ENCODE measurements at regions not wholly inside any gene's neighbourhood (a gene's known extent, or its start where the extent isn't known, plus 50 kb on each side); places are given as distances from the start of the nearest gene placed in this dataset.

DNA sequence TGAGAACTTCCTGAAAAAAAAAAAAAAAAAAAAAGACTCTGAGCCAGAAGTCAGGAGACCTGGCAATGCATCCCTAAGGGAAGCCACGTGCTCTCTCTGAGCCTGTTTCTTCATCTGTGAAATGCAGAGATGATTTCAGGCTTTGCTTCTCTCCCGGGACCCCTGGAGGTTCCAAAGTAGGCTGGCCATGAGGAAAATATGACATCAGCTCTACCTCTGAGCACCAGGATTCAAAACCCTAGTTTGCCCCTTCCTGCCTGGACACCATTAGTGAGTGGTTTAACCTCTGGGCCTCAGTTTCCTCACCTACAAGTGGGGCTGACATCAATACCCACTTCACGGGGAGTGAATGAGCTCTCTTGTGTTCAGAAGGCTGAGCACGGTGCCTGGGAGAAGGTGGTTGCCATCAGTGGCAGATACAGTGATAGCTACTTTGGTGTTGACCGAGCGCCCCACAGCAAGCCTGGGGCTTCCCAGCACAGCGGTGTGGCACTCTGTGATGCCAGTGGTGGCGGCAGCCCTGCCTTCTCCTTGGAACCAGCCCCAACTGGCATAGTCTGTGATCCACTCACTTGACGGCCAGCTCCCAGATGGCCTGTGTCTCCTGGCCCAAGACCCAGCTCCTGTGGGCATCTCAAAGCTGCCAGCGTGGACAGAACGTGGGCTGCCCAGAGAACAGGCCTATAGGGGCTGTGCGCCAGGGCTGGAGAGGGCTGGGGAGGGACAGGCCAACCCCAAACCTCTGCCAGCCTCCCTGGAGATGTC lies 153.1 kb upstream of the UNC5B start:
- no peak overlapping the region for H2AFZ ChIP-seq (replicated peaks)
- Mint-ChIP-seq H3K27ac (no peak overlapping the region), H3K4me1 (peaks cover 32% of the 10 kb centered on the region), H3K4me3 (no peak overlapping the region), H3K27me3 (ENCODE audit: insufficient read depth, low read depth) (peaks cover 2% of the 10 kb centered on the region), H3K9me3 (no peaks in the 10 kb centered on the region), H3K36me3 (no peaks in the 10 kb centered on the region)
- peaks cover 19% of the 10 kb centered on the region for H3F3A ChIP-seq (ENCODE audit: low read depth)
- no peaks in the 10 kb centered on the region for H3K27me3 ChIP-seq
- no peaks in the 10 kb centered on the region for H3K9me3 ChIP-seq (ENCODE audit: low read depth)
- DNase-seq (ENCODE audit: low spot score) = no peak
- TF ChIP-seq EZH2phosphoT487 (IDR thresholded peaks at IDR 0.05) (no peak), EZH2 (IDR thresholded peaks at IDR 0.05) (no peak)
- TF ChIP-seq, protein P1, sequence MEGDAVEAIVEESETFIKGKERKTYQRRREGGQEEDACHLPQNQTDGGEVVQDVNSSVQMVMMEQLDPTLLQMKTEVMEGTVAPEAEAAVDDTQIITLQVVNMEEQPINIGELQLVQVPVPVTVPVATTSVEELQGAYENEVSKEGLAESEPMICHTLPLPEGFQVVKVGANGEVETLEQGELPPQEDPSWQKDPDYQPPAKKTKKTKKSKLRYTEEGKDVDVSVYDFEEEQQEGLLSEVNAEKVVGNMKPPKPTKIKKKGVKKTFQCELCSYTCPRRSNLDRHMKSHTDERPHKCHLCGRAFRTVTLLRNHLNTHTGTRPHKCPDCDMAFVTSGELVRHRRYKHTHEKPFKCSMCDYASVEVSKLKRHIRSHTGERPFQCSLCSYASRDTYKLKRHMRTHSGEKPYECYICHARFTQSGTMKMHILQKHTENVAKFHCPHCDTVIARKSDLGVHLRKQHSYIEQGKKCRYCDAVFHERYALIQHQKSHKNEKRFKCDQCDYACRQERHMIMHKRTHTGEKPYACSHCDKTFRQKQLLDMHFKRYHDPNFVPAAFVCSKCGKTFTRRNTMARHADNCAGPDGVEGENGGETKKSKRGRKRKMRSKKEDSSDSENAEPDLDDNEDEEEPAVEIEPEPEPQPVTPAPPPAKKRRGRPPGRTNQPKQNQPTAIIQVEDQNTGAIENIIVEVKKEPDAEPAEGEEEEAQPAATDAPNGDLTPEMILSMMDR (IDR thresholded peaks at IDR 0.05) = no peak
- H3K79me2 ChIP-seq (ENCODE audit: low read depth) = no peaks in the 10 kb centered on the region
- no peak overlapping the region for H3K4me3 ChIP-seq
- no peak overlapping the region for H3K4me2 ChIP-seq
- H4K20me1 ChIP-seq (ENCODE audit: low read depth) = no peaks in the 10 kb centered on the region
- no peak overlapping the region for H3K27ac ChIP-seq
- no peak overlapping the region for H3K9ac ChIP-seq
- peaks cover 42% of the 10 kb centered on the region for H3K4me1 ChIP-seq
- no peaks in the 10 kb centered on the region for H3K36me3 ChIP-seq

DNA sequence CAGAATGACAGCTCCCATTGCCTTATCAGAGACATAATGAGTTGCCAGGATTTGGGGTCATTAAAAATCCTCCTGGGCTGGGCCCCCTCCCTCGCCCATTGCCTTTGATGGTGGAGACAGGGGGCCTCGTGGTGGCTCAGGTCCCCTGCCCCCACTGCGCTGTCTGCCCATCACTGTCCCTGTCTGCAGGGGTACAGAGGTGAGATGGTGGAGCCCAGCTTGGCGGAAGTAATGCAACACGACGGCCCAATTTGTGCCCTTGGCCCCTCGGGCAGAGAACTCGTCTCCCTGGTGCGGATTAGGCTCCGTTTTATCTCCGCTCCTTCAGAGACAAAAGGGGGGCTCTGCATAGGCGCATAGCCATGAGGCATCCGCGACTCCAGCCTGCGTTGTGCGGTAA lies 152.4 kb upstream of the UNC5B start:
- Mint-ChIP-seq H3K36me3 (no peaks in the 10 kb centered on the region), H3K4me1 (peaks cover 38% of the 10 kb centered on the region), H3K27ac (peak overlapping the region; percentile 19), H3K9me3 (no peaks in the 10 kb centered on the region), H3K27me3 (ENCODE audit: insufficient read depth, low read depth) (peaks cover 2% of the 10 kb centered on the region), H3K4me3 (no peak overlapping the region)
- no peak for DNase-seq (ENCODE audit: low spot score)
- H3K27me3 ChIP-seq = no peaks in the 10 kb centered on the region
- H2AFZ ChIP-seq (replicated peaks) = no peak overlapping the region
- no peak overlapping the region for H3K4me3 ChIP-seq
- no peak overlapping the region for H3K9ac ChIP-seq
- H3K36me3 ChIP-seq = no peaks in the 10 kb centered on the region
- H3K79me2 ChIP-seq (ENCODE audit: low read depth) = no peaks in the 10 kb centered on the region
- peaks cover 42% of the 10 kb centered on the region for H3K4me1 ChIP-seq
- no peaks in the 10 kb centered on the region for H4K20me1 ChIP-seq (ENCODE audit: low read depth)
- H3F3A ChIP-seq (ENCODE audit: low read depth) = peaks cover 19% of the 10 kb centered on the region
- H3K4me2 ChIP-seq = no peak overlapping the region
- no peak overlapping the region for H3K27ac ChIP-seq
- no peaks in the 10 kb centered on the region for H3K9me3 ChIP-seq (ENCODE audit: low read depth)
- TF ChIP-seq EZH2 (IDR thresholded peaks at IDR 0.05) = no peak
- TF ChIP-seq, protein P1 (IDR thresholded peaks at IDR 0.05) = no peak
- TF ChIP-seq EZH2phosphoT487 (IDR thresholded peaks at IDR 0.05) = no peak

DNA sequence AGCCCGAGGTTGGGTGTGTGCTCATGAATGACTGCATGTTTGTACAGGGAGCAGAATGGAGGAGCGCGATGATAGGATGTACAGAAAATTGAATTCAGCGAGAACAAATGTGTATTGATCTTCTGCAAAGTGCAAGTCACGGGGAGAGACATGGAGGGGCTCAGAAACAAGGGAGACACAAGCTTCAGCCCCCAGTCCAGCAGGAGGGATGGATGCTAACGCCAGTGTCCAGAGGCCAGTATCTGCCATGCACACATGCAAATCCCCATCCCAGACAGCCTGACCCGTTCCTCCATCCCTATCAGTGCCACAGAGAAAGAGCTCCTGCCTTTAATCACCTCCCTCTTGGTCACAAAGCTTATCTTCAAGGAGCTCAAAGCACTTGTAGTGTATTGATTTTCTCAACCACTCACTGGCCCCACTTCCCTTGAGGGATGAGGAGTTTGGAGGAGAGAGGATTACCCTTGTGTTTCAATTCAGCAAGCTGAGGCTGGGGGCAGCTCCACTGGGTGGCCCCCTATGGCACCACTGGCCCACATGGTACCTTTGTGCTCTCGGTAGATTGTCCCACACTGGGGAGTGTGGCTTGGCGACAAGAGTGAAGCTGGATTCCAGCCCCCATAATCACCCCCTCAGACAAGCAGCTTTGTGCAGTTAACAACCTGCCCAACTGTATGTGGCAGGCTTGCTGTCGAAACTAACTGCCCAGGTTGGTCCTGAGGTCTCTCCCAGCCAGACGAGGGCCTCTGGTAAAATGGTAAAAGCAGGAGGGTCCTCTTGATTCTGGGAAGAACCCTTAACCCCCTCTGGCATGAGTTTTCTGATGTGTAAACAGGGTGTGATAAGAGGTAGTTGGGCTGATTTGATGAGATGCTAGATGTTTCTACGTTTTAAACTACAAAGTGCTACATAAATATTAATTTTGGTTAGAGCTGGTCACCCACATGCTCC lies 151.6 kb upstream of the UNC5B start:
- Histone ChIP-seq H3K79me2 (ENCODE audit: low read depth) (no peaks in the 10 kb centered on the region), H3K9me3 (ENCODE audit: low read depth) (no peaks in the 10 kb centered on the region), H4K20me1 (ENCODE audit: low read depth) (no peaks in the 10 kb centered on the region), H3K4me3 (no peak overlapping the region), H3K36me3 (no peaks in the 10 kb centered on the region), H2AFZ (replicated peaks) (no peak overlapping the region), H3K9ac (no peak overlapping the region), H3K27me3 (no peaks in the 10 kb centered on the region), H3K4me1 (peaks cover 42% of the 10 kb centered on the region), H3K27ac (no peak overlapping the region), H3K4me2 (no peak overlapping the region), H3F3A (ENCODE audit: low read depth) (peaks cover 19% of the 10 kb centered on the region)
- H3K9me3 Mint-ChIP-seq = no peaks in the 10 kb centered on the region
- peak; percentile 29 for DNase-seq (ENCODE audit: low spot score)
- peaks cover 38% of the 10 kb centered on the region for H3K4me1 Mint-ChIP-seq
- peak overlapping the region; percentile 3 for H3K27ac Mint-ChIP-seq
- H3K27me3 Mint-ChIP-seq (ENCODE audit: insufficient read depth, low read depth) = peaks cover 2% of the 10 kb centered on the region
- TF ChIP-seq, protein P1 (IDR thresholded peaks at IDR 0.05) = no peak
- TF ChIP-seq EZH2 (IDR thresholded peaks at IDR 0.05) = no peak
- TF ChIP-seq EZH2phosphoT487 (IDR thresholded peaks at IDR 0.05) = no peak
- H3K4me3 Mint-ChIP-seq = no peak overlapping the region
- H3K36me3 Mint-ChIP-seq = no peaks in the 10 kb centered on the region

All from neural progenitor cell (in vitro differentiated cells).